22Rv1 (cell line): ENCODE measurements at regions not wholly inside any gene's neighbourhood (a gene's known extent, or its start where the extent isn't known, plus 50 kb on each side); places are given as distances from the start of the nearest gene placed in this dataset.

Experiments
- H3K27ac ChIP-seq: fragments of 450-650 bp; 2 replicates; pipeline ENCODE4 v1.5.1; 2017
- CTCF ChIP-seq: fragments of 450-650 bp; IDR thresholded peaks from 2 replicates; pipeline ENCODE4 v1.5.1; 2017; ENCODE audit warnings: mild to moderate bottlenecking
- ZFX ChIP-seq: fragments of 450-650 bp; IDR thresholded peaks from 2 replicates; pipeline ENCODE4 v1.6.1; 2017; ENCODE audit warnings: antibody characterized with exemption, borderline replicate concordance

GRCh38 chr6:23559587-23560343, 566.2 kb upstream of the NRSN1 start:
- no peak for TF ChIP-seq CTCF
- no peak for TF ChIP-seq ZFX
- H3K27ac ChIP-seq = no peak overlapping the region

- H3K27ac ChIP-seq = no peak overlapping the region
- TF ChIP-seq CTCF (no peak), ZFX (no peak)
These were observed 564.3 kb upstream of the NRSN1 start for GRCh38 chr6:23561732-23562131.

- H3K27ac ChIP-seq = no peak overlapping the region
- no peak for TF ChIP-seq ZFX
- TF ChIP-seq CTCF = no peak
These were observed 563.5 kb upstream of the NRSN1 start for GRCh38 chr6:23562554-23562953.

GRCh38 chr6:23563323-23563722, 562.7 kb upstream of the NRSN1 start:
- no peak for TF ChIP-seq CTCF
- no peak for TF ChIP-seq ZFX

GRCh38 chr6:23566418-23566817, 559.6 kb upstream of the NRSN1 start:
- TF ChIP-seq CTCF (no peak), ZFX (no peak)
- no peak overlapping the region for H3K27ac ChIP-seq

More at GRCh38 chr6:23563323-23563722, 562.7 kb upstream of the NRSN1 start:
- H3K27ac ChIP-seq = no peak overlapping the region

GRCh38 chr6:23568292-23568691, 557.7 kb upstream of the NRSN1 start:
- H3K27ac ChIP-seq = no peak overlapping the region
- TF ChIP-seq CTCF (no peak), ZFX (no peak)

- TF ChIP-seq CTCF (no peak), ZFX (no peak)
- no peak overlapping the region for H3K27ac ChIP-seq
These were observed 541.8 kb upstream of the NRSN1 start for GRCh38 chr6:23584134-23584763.
